IMR-90 (cell line): ENCODE measurements at regions not wholly inside any gene's neighbourhood (a gene's known extent, or its start where the extent isn't known, plus 50 kb on each side); places are given as distances from the start of the nearest gene placed in this dataset.

Experiments used
- ATAC-seq: fragments of 200-7000 bp; cut with Tn5 transposase; 2 replicates; pipeline ENCODE4 v1.9.1; 2020; ENCODE audit warnings: low read depth, mild to moderate bottlenecking, moderate library complexity
- BruUV-seq: library from RNA; stranded (reverse); fragments of 400-500 nt; replicated peaks from 2 replicates; lab custom pipeline; 2021; lab: Mats Ljungman, UMichigan
- CTCF ChIA-PET: fragments of 300-600 bp; formaldehyde crosslinking; extraction: SDS; loops from one replicate; lab custom pipeline; 2021; ENCODE audit warnings: antibody characterized with exemption; lab: Yijun Ruan, JAX
- POLR2A ChIA-PET: fragments of 300-600 bp; sonication (Branson Sonifier 250); formaldehyde crosslinking; loops from one replicate; lab custom pipeline; 2022; ENCODE audit warnings: antibody characterized with exemption; ENCODE audit not compliant: unreplicated experiment; lab: Charles Lee
- DNase-seq: peaks from one replicate; pipeline ENCODE4 v3.0.0; 2013
- H2AFZ ChIP-seq: replicated peaks from 2 replicates; pipeline ENCODE3; 2013; ENCODE audit warnings: low read length, mild to moderate bottlenecking; ENCODE audit not compliant: poor library complexity
- H2AK5ac ChIP-seq: 2 replicates; pipeline ENCODE4 v1.6.1; 2013; ENCODE audit warnings: low read depth, low read length, inconsistent platforms
- H2AK9ac ChIP-seq: replicated peaks from 2 replicates; pipeline ENCODE3; 2013; ENCODE audit warnings: mild to moderate bottlenecking, low read depth, low read length, moderate library complexity; ENCODE audit not compliant: poor library complexity
- H2BK120ac ChIP-seq: 2 replicates; pipeline ENCODE4 v1.6.1; 2013; ENCODE audit warnings: low read depth, low read length, inconsistent platforms
- H2BK15ac ChIP-seq: 3 replicates; pipeline ENCODE4 v1.6.1; 2013; ENCODE audit warnings: low read depth, low read length, inconsistent platforms
- H2BK20ac ChIP-seq: 2 replicates; pipeline ENCODE4 v1.6.1; 2013; ENCODE audit warnings: low read depth, mild to moderate bottlenecking, inconsistent platforms, low read length, moderate library complexity
- H2BK5ac ChIP-seq: 2 replicates; pipeline ENCODE4 v1.6.1; 2013; ENCODE audit warnings: mild to moderate bottlenecking, low read depth, low read length, inconsistent platforms; ENCODE audit not compliant: poor library complexity, severe bottlenecking
- H3K14ac ChIP-seq: replicated peaks from 2 replicates; pipeline ENCODE4 v1.6.1; 2013; ENCODE audit warnings: low read depth, low read length, inconsistent platforms
- H3K18ac ChIP-seq: 2 replicates; pipeline ENCODE4 v1.6.1; 2013; ENCODE audit warnings: low read depth, low read length, control low read depth
- H3K23ac ChIP-seq: 2 replicates; pipeline ENCODE4 v1.6.1; 2013; ENCODE audit warnings: low read depth, low read length, inconsistent platforms
- H3K27ac ChIP-seq: 2 replicates; pipeline ENCODE4 v1.5.1; 2013; ENCODE audit warnings: mild to moderate bottlenecking, control low read depth, low read length; ENCODE audit not compliant: insufficient read depth
- H3K27me3 ChIP-seq: 2 replicates; pipeline ENCODE4 v1.6.1; 2013; ENCODE audit warnings: low read length; ENCODE audit not compliant: control insufficient read depth, insufficient read depth
- H3K36me3 ChIP-seq: 2 replicates; pipeline ENCODE4 v1.6.1; 2013; ENCODE audit warnings: low read length, mixed read lengths; ENCODE audit not compliant: control insufficient read depth, insufficient read depth
- H3K4ac ChIP-seq: 2 replicates; pipeline ENCODE4 v1.6.1; 2013; ENCODE audit warnings: low read depth, low read length, inconsistent platforms
- H3K4me1 ChIP-seq: 2 replicates; pipeline ENCODE4 v1.6.1; 2013; ENCODE audit warnings: low read length, mixed read lengths; ENCODE audit not compliant: control insufficient read depth, insufficient read depth
- H3K4me2 ChIP-seq: 2 replicates; pipeline ENCODE4 v1.6.1; 2013; ENCODE audit warnings: low read depth, mild to moderate bottlenecking, control low read depth, low read length, moderate library complexity
- H3K4me3 ChIP-seq: 2 replicates; pipeline ENCODE4 v1.5.1; 2013; ENCODE audit warnings: low read depth, mild to moderate bottlenecking, control low read depth, low read length, moderate library complexity; ENCODE audit not compliant: insufficient read depth
- H3K56ac ChIP-seq: 2 replicates; pipeline ENCODE4 v1.6.1; 2013; ENCODE audit warnings: low read length, inconsistent platforms; ENCODE audit not compliant: insufficient read depth; ENCODE audit errors: extremely low read depth
- H3K79me1 ChIP-seq, 2 experiments: 2 replicates each; pipeline ENCODE4 v1.6.1; 2013; ENCODE audit warnings: low read length in 2 of 2, inconsistent platforms in 1 of 2, low read depth in 1 of 2
- H3K9ac ChIP-seq: 2 replicates; pipeline ENCODE4 v1.6.1; 2013; ENCODE audit warnings: low read depth, low read length, control low read depth
- H3K9me1 ChIP-seq: 2 replicates; pipeline ENCODE4 v1.6.1; 2013; ENCODE audit warnings: low read length, inconsistent platforms; ENCODE audit not compliant: insufficient read depth
- H3K9me3 ChIP-seq: 2 replicates; pipeline ENCODE4 v1.6.1; 2013; ENCODE audit warnings: low read length; ENCODE audit not compliant: control insufficient read depth, insufficient read depth
- H4K20me1 ChIP-seq: 2 replicates; pipeline ENCODE4 v1.6.1; 2013; ENCODE audit warnings: low read length, inconsistent platforms; ENCODE audit not compliant: insufficient read depth
- H4K5ac ChIP-seq: 2 replicates; pipeline ENCODE4 v1.6.1; 2013; ENCODE audit warnings: mild to moderate bottlenecking, low read depth, low read length, control low read depth
- H4K8ac ChIP-seq, 2 experiments: 2 replicates each; pipeline ENCODE4 v1.6.1; 2013; ENCODE audit warnings: low read depth in 2 of 2, low read length in 2 of 2, control low read depth in 1 of 2, inconsistent platforms in 1 of 2
- H4K91ac ChIP-seq: 2 replicates; pipeline ENCODE4 v1.6.1; 2013; ENCODE audit warnings: low read depth, low read length, inconsistent platforms; ENCODE audit not compliant: insufficient read depth
- FOS ChIP-seq: fragments of 150-350 bp; IDR thresholded peaks from 2 replicates; pipeline ENCODE4 v1.6.1; 2016; ENCODE audit warnings: low read depth, low read length
- RFX5 ChIP-seq: IDR thresholded peaks from 2 replicates; pipeline ENCODE4 v1.8.0; 2012; ENCODE audit warnings: low read depth, mild to moderate bottlenecking, low read length, moderate library complexity
- WGBS, 2 experiments: methylation state at CpG; one replicate each; pipeline versions ENCODE4 v1.1.5 to v1.1.7; 2013; ENCODE audit warnings: missing lambda C conversion rate in 2 of 2; ENCODE audit not compliant: insufficient read length in 1 of 2; ENCODE audit errors: extremely low coverage in 2 of 2; 5-methylcytosine and 5-hydroxymethylcytosine counted together
- dilution Hi-C: fragments of 300-500 bp; cut with HindIII; formaldehyde crosslinking; loops from one replicate; pipeline ENCODE4 v1.14.3; 2018; ENCODE audit warnings: low sequenced_read_pairs; ENCODE audit not compliant: unreplicated experiment
- in situ Hi-C: fragments of 300-500 bp; cut with MboI; formaldehyde crosslinking; loops from 3 replicates; pipeline ENCODE4 v1.14.3; 2019; ENCODE audit warnings: low sequenced_read_pairs, inconsistent platforms, mixed read lengths
- intact Hi-C: fragments of 100-400 bp; cut with micrococcal nuclease; formaldehyde crosslinking; loops from 2 replicates; pipeline ENCODE4 v1.10.0; 2022
- TF ChIP-seq, protein P1 (sequence below): conservative IDR thresholded peaks from 2 replicates; pipeline ENCODE4 v1.5.1; 2012; ENCODE audit warnings: mild to moderate bottlenecking, low read depth, low read length, improper control_type of control experiment
- TF ChIP-seq, protein P2 (sequence below): fragments of 150-350 bp; IDR thresholded peaks from 2 replicates; pipeline ENCODE4 v1.6.1; 2016; ENCODE audit warnings: low read depth, mild to moderate bottlenecking, low read length, moderate library complexity, borderline replicate concordance

DNA sequence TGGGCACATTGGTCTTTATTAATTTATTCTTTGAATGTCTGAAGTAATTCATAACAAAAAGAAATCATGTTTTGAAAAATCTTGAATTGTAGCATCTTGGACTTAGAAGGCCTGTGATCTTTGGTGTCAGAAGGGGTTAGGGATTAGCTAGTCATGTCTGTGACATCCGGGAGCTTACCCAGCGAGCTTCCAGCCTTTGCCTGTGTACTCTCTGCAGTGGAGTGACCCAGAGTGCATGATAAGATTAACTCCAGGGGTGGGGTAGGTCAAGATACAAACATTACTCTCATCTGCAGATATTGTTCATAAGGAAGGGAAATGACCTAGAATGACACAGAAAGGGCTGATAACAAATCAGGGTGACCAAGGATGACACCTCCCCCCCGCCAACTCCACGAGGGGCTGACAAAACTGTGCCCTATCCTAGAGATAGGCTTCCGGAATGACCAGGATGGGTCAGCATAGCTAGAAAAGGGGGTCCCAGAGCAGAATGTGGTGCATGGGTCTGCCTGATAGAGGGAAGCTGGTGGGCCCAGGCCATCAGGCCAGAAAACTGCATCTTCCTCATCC is 56.6 kb upstream of the BLCAP start:
- Histone ChIP-seq H2AK5ac (no peak overlapping the region), H3K4me1 (no peaks in the 10 kb centered on the region), H3K27ac (no peak overlapping the region), H3K27me3 (peaks cover 24% of the 10 kb centered on the region), H4K5ac (no peak overlapping the region), H3K18ac (no peak overlapping the region), H4K20me1 (no peaks in the 10 kb centered on the region), H3K4me3 (no peak overlapping the region), H2AFZ (no peak overlapping the region), H2BK15ac (no peak overlapping the region), H3K4me2 (no peak overlapping the region), H2BK5ac (no peak overlapping the region), H4K91ac (no peak overlapping the region), H3K36me3 (no peaks in the 10 kb centered on the region), H3K9me3 (no peaks in the 10 kb centered on the region; the same call in 1 of the 2 replicates), H4K8ac (no peak overlapping the region), H3K79me1 (no peaks in the 10 kb centered on the region), H3K9me1 (no peaks in the 10 kb centered on the region), H2BK120ac (no peak overlapping the region), H3K14ac (no peak overlapping the region), H3K56ac (no peak overlapping the region; the same call in 1 of the 2 replicates), H2AK9ac (no peak overlapping the region), H3K23ac (no peak overlapping the region), H3K4ac (no peak overlapping the region), H2BK20ac (no peak overlapping the region), H3K9ac (no peak overlapping the region)
- TF ChIP-seq FOS (no peak), RFX5 (no peak)
- TF ChIP-seq, protein P1, sequence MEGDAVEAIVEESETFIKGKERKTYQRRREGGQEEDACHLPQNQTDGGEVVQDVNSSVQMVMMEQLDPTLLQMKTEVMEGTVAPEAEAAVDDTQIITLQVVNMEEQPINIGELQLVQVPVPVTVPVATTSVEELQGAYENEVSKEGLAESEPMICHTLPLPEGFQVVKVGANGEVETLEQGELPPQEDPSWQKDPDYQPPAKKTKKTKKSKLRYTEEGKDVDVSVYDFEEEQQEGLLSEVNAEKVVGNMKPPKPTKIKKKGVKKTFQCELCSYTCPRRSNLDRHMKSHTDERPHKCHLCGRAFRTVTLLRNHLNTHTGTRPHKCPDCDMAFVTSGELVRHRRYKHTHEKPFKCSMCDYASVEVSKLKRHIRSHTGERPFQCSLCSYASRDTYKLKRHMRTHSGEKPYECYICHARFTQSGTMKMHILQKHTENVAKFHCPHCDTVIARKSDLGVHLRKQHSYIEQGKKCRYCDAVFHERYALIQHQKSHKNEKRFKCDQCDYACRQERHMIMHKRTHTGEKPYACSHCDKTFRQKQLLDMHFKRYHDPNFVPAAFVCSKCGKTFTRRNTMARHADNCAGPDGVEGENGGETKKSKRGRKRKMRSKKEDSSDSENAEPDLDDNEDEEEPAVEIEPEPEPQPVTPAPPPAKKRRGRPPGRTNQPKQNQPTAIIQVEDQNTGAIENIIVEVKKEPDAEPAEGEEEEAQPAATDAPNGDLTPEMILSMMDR, result no peak
- TF ChIP-seq, protein P2, sequence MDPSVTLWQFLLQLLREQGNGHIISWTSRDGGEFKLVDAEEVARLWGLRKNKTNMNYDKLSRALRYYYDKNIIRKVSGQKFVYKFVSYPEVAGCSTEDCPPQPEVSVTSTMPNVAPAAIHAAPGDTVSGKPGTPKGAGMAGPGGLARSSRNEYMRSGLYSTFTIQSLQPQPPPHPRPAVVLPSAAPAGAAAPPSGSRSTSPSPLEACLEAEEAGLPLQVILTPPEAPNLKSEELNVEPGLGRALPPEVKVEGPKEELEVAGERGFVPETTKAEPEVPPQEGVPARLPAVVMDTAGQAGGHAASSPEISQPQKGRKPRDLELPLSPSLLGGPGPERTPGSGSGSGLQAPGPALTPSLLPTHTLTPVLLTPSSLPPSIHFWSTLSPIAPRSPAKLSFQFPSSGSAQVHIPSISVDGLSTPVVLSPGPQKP, result no peak
- in situ Hi-C loops, result no loop called here
- WGBS, 2 experiments, result no CpG with 5 or more reads among the region's 5 CpGs
- ATAC-seq (no peak), DNase-seq (no peak)
- intact Hi-C loops, result no loop called here
- dilution Hi-C loops, result no loop called here
- no TSS peak for BruUV-seq
- ChIA-PET POLR2A (no interaction called here), CTCF (no interaction called here)
